K562 (cell line): ENCODE measurements at regions not wholly inside any gene's neighbourhood (a gene's known extent, or its start where the extent isn't known, plus 50 kb on each side); places are given as distances from the start of the nearest gene placed in this dataset.

Experiments used
- ATAC-seq: fragments of 200-7000 bp; cut with Tn5 transposase; 3 replicates; pipeline ENCODE4 v1.9.1; 2020; ENCODE audit warnings: moderate library complexity
- BruUV-seq: library from RNA; stranded (reverse); fragments of 400-500 nt; replicated peaks from 2 replicates; lab custom pipeline; 2021; lab: Mats Ljungman, UMichigan
- CTCF ChIA-PET: fragments of 300-600 bp; formaldehyde crosslinking; extraction: SDS; loops from one replicate; lab custom pipeline; 2021; ENCODE audit warnings: low intra/inter-chr PET ratio; lab: Yijun Ruan, JAX
- POLR2A ChIA-PET: fragments of 300-600, 350-650 bp; sonication (Branson Sonifier 250); formaldehyde crosslinking; extraction: SDS; loops from one replicate; lab custom pipeline; 2021; ENCODE audit warnings: antibody characterized with exemption, inconsistent platforms; lab: Yijun Ruan, JAX
- DNase-seq, 4 experiments: peaks; one replicate each; pipeline versions ENCODE4 v3.0.0 to v3.0.0-alpha.2; 2011 to 2018; ENCODE audit warnings: low spot score in 3 of 4, mixed read lengths in 3 of 4; ENCODE audit errors: extremely low read depth in 1 of 4
- FAIRE-seq: peaks from 2 replicates; lab custom pipeline; 2011; peaks lifted over from hg19 to GRCh38; lab: Jason Lieb, UNC
- H2AFZ ChIP-seq: 2 replicates; pipeline ENCODE4 v1.6.0; 2011; ENCODE audit warnings: low read depth, low read length, control low read depth, inconsistent platforms
- H3K27ac ChIP-seq: fragments of 200-600 bp; 3 replicates; pipeline ENCODE4 v1.8.0; 2011; ENCODE audit warnings: low read depth, mild to moderate bottlenecking, control low read depth, inconsistent platforms, low read length, moderate library complexity, mixed read lengths; ENCODE audit errors: extremely low read depth
- H3K27me3 ChIP-seq, 2 experiments: fragments of 300-600 bp in 1 of 2; 2 replicates in 1 of 2; 3 replicates in 1 of 2; pipeline versions ENCODE4 v1.6.0 to v1.8.0; 2011; ENCODE audit warnings: inconsistent platforms in 2 of 2, low read length in 2 of 2, mild to moderate bottlenecking in 1 of 2, mixed read lengths in 1 of 2, moderate library complexity in 1 of 2; ENCODE audit not compliant: control insufficient read depth in 2 of 2, insufficient read depth in 2 of 2
- H3K36me3 ChIP-seq: fragments of 300-600 bp; 3 replicates; pipeline ENCODE4 v1.8.0; 2011; ENCODE audit warnings: mild to moderate bottlenecking, low read length, inconsistent platforms; ENCODE audit not compliant: control insufficient read depth, insufficient read depth
- H3K4me1 ChIP-seq, 2 experiments: fragments of 200-600 bp in 1 of 2; replicated peaks in 1 of 2; 2 replicates in 1 of 2; 3 replicates in 1 of 2; pipeline versions ENCODE4 v1.5.1 to v1.8.0; 2011; ENCODE audit warnings: inconsistent platforms in 2 of 2, low read length in 2 of 2, mild to moderate bottlenecking in 1 of 2, mixed read lengths in 1 of 2, moderate library complexity in 1 of 2; ENCODE audit not compliant: control insufficient read depth in 2 of 2, insufficient read depth in 2 of 2
- H3K4me2 ChIP-seq: 2 replicates; pipeline ENCODE4 v1.6.1; 2011; ENCODE audit warnings: low read length, control low read depth, inconsistent platforms, mixed read lengths; ENCODE audit not compliant: insufficient read depth
- H3K4me3 ChIP-seq: fragments of 200-600 bp; sonication (generic), shearing (Covaris generic); 2 replicates; pipeline ENCODE4 v1.5.1; 2016; ENCODE audit warnings: control low read depth, inconsistent platforms
- H3K79me2 ChIP-seq: fragments of 200-600 bp; 3 replicates; pipeline ENCODE4 v1.8.0; 2011; ENCODE audit warnings: low read length, inconsistent platforms; ENCODE audit not compliant: control insufficient read depth, insufficient read depth
- H3K9ac ChIP-seq, 2 experiments: 2 replicates each; pipeline versions ENCODE4 v1.6.0 to v1.6.1; 2011; ENCODE audit warnings: low read depth in 2 of 2, low read length in 2 of 2, control low read depth in 1 of 2, inconsistent platforms in 1 of 2, mild to moderate bottlenecking in 1 of 2, mixed read lengths in 1 of 2; ENCODE audit not compliant: insufficient read depth in 1 of 2
- H3K9me1 ChIP-seq: one replicate; pipeline ENCODE4 v1.6.0; 2011; ENCODE audit warnings: inconsistent platforms, mild to moderate bottlenecking, low read length, moderate library complexity; ENCODE audit not compliant: control insufficient read depth, insufficient read depth
- H3K9me3 ChIP-seq: replicated peaks from 2 replicates; pipeline ENCODE4 v1.5.1; 2011; ENCODE audit warnings: low read depth, low read length, inconsistent platforms; ENCODE audit not compliant: control insufficient read depth, insufficient read depth
- H4K20me1 ChIP-seq: replicated peaks from 2 replicates; pipeline ENCODE4 v1.6.1; 2011; ENCODE audit warnings: low read length, inconsistent platforms, mixed read lengths; ENCODE audit not compliant: control insufficient read depth, insufficient read depth
- ARID3A ChIP-seq: IDR thresholded peaks from 2 replicates; pipeline ENCODE4 v1.6.1; 2012; ENCODE audit warnings: low read depth, low read length, improper control_type of control experiment, borderline replicate concordance
- DLX4 ChIP-seq: fragments of 250-450 bp; sonication (Bioruptor Pico); IDR thresholded peaks from 2 replicates; pipeline ENCODE4 v1.6.1; 2021; ENCODE audit warnings: mild to moderate bottlenecking
- ESRRB ChIP-seq: fragments of 250-450 bp; sonication (Bioruptor Pico); IDR thresholded peaks from 2 replicates; pipeline ENCODE4 v1.5.0; 2020; ENCODE audit warnings: mild to moderate bottlenecking, moderate library complexity, borderline replicate concordance
- IRF9 ChIP-seq: fragments of 450-650 bp; IDR thresholded peaks from 2 replicates; pipeline ENCODE4 v1.6.1; 2016; ENCODE audit warnings: missing biosample characterization, missing genetic modification characterization
- POLR2H ChIP-seq: IDR thresholded peaks from 2 replicates; pipeline ENCODE4 v1.6.1; 2016; ENCODE audit warnings: missing genetic modification characterization, low read depth, mild to moderate bottlenecking, control low read depth, missing compliant biosample characterization, moderate library complexity
- SRSF9 ChIP-seq: fragments of 200-400 bp; formaldehyde crosslinking; IDR thresholded peaks from 2 replicates; pipeline ENCODE4 v1.6.1; 2017; ENCODE audit warnings: low read depth, low read length, borderline replicate concordance
- ZBTB12 ChIP-seq: fragments of 250-450 bp; sonication (Bioruptor Pico); IDR thresholded peaks from 2 replicates; pipeline ENCODE4 v1.4.0; 2020
- WGBS: fragments of 100-300 bp; shearing (Covaris generic); methylation state at CpG from one replicate; pipeline ENCODE4 v1.1.6; 2016; ENCODE audit warnings: low coverage, mixed read lengths; ENCODE audit not compliant: insufficient coverage; ENCODE audit errors: missing lambda C conversion rate; 5-methylcytosine and 5-hydroxymethylcytosine counted together
- in situ Hi-C: fragments of 300-500 bp; cut with MboI; formaldehyde crosslinking; loops from 4 replicates; pipeline ENCODE4 v1.15.0; 2018; ENCODE audit warnings: inconsistent platforms, mixed read lengths
- intact Hi-C: fragments of 100-400 bp; cut with micrococcal nuclease; formaldehyde crosslinking; loops from 2 replicates; pipeline ENCODE4 v1.14.2; 2022

GRCh38 chr6:167669870-167670802 lies 156.6 kb upstream of the AFDN start:
- no peak for DNase-seq
- H3K4me1 ChIP-seq: no peaks in the 10 kb centered on the region
- peaks cover 37 to 59% of the 10 kb centered on the region in 2 experiments for H3K27me3 ChIP-seq
- no peak overlapping the region for H3K9ac ChIP-seq
- POLR2A ChIA-PET: no interaction called here
- FAIRE-seq: no peak
- in situ Hi-C loops: no loop called here
- H4K20me1 ChIP-seq: 0 out of 2 replicates have a peak, but pooled peaks cover 7% of the 10 kb centered on the region
- H3K4me2 ChIP-seq: no peak overlapping the region
- no peaks in the 10 kb centered on the region for H3K9me1 ChIP-seq
- peaks cover 8% of the 10 kb centered on the region for H3K9me3 ChIP-seq
- H3K4me3 ChIP-seq: no peak overlapping the region
- CTCF ChIA-PET: no interaction called here
- WGBS: under 1% methylated on average over 26 of the region's 26 CpGs
- intact Hi-C loops: no loop called here
- no peak overlapping the region for H3K27ac ChIP-seq
- TF ChIP-seq SRSF9 (no peak), ARID3A (no peak), ZBTB12 (CRISPR knock-in tag) (no peak), DLX4 (no peak), POLR2H (tag) (no peak), ESRRB (CRISPR knock-in tag) (no peak), IRF9 (tag) (no peak)
- no peak for ATAC-seq
- no peaks in the 10 kb centered on the region for H3K36me3 ChIP-seq
- no peak overlapping the region for H2AFZ ChIP-seq
- H3K79me2 ChIP-seq: no peaks in the 10 kb centered on the region
- BruUV-seq: no TSS peak
